Cerebellar nuclear complex (tissue), 1 donor: ENCODE measurements at regions not wholly inside any gene's neighbourhood (a gene's known extent, or its start where the extent isn't known, plus 50 kb on each side); places are given as distances from the start of the nearest gene placed in this dataset.

ENCODE experiments used
- DNase-seq, 2 experiments: peaks; one replicate each; lab custom pipeline; 2025; lab: John Stamatoyannopoulos, UW

GRCh38 chr6:43869079-43869710, 99.2 kb downstream of the VEGFA start:
- DNase-seq, result no peak

GRCh38 chr6:43868467-43868866, 98.5 kb downstream of the VEGFA start:
- DNase-seq, result no peak

- no peak for DNase-seq
These were observed 98.0 kb downstream of the VEGFA start for GRCh38 chr6:43867996-43868395.

GRCh38 chr6:43867246-43867645, 97.2 kb downstream of the VEGFA start:
- DNase-seq, result no peak

- DNase-seq, result no peak
These were observed 96.1 kb downstream of the VEGFA start for GRCh38 chr6:43865932-43866645.

GRCh38 chr6:43865086-43865485, 95.1 kb downstream of the VEGFA start:
- DNase-seq, result no peak

GRCh38 chr6:43862925-43863324, 92.9 kb downstream of the VEGFA start:
- DNase-seq, result no peak

- DNase-seq, result no peak
These were observed 91.3 kb downstream of the VEGFA start for GRCh38 chr6:43861212-43861894.

- DNase-seq, result no peak
These were observed 90.3 kb downstream of the VEGFA start for GRCh38 chr6:43860285-43860684.

- DNase-seq, result no peak
These were observed 89.2 kb downstream of the VEGFA start for GRCh38 chr6:43859213-43859612.

GRCh38 chr6:43858161-43859153, 88.4 kb downstream of the VEGFA start:
- no peak for DNase-seq

- DNase-seq, result peak in 1 of 2 experiments; percentile 42
These were observed 86.2 kb downstream of the VEGFA start for GRCh38 chr6:43856005-43856765.

- no peak for DNase-seq
These were observed 85.2 kb downstream of the VEGFA start for GRCh38 chr6:43855247-43855646.

GRCh38 chr6:43853066-43853650, 83.1 kb downstream of the VEGFA start:
- DNase-seq, result no peak

- DNase-seq, result no peak
These were observed 82.4 kb downstream of the VEGFA start for GRCh38 chr6:43852350-43852864.

- no peak for DNase-seq
These were observed 81.3 kb downstream of the VEGFA start for GRCh38 chr6:43851204-43851865.

GRCh38 chr6:43850314-43851203, 80.5 kb downstream of the VEGFA start:
- DNase-seq, result no peak

- DNase-seq, result no peak
These were observed 79.8 kb downstream of the VEGFA start for GRCh38 chr6:43849844-43850243.
